NK-92 treated with Interleukin-12 subunit alpha and Interleukin-12 subunit beta, amount 100 ng/mL, for 24 hours (cell line): ENCODE measurements at regions not wholly inside any gene's neighbourhood (a gene's known extent, or its start where the extent isn't known, plus 50 kb on each side); places are given as distances from the start of the nearest gene placed in this dataset.
"Not testable (repeated sequence)": the region's sequence is repeated elsewhere in the genome, so short reads cannot be mapped to it uniquely, and the experiment has no call there.

Experiments used
- DNase-seq: peaks from one replicate; lab custom pipeline; 2025; lab: John Stamatoyannopoulos, UW

GRCh38 chr4:42284030-42284429 lies 113.3 kb upstream of the SHISA3 start:
- no peak for DNase-seq

GRCh38 chr4:42288876-42289275 lies 108.4 kb upstream of the SHISA3 start:
- DNase-seq: not testable (repeated sequence)

- DNase-seq: not testable (repeated sequence)
Observed at GRCh38 chr4:42292192-42292591, 105.1 kb upstream of the SHISA3 start.

GRCh38 chr4:42293967-42294813 lies 103.1 kb upstream of the SHISA3 start:
- no peak for DNase-seq

- DNase-seq: no peak
Observed at GRCh38 chr4:42296196-42296595, 101.1 kb upstream of the SHISA3 start.

GRCh38 chr4:42302348-42302747 lies 94.9 kb upstream of the SHISA3 start:
- no peak for DNase-seq

- no peak for DNase-seq
Observed at GRCh38 chr4:42306221-42307109, 90.8 kb upstream of the SHISA3 start.

GRCh38 chr4:42308247-42308646 lies 89.0 kb upstream of the SHISA3 start:
- no peak for DNase-seq

GRCh38 chr4:42309361-42310260 lies 87.7 kb upstream of the SHISA3 start:
- no peak for DNase-seq

- no peak for DNase-seq
Observed at GRCh38 chr4:42310358-42310757, 86.9 kb upstream of the SHISA3 start.

GRCh38 chr4:42310806-42311205 lies 86.5 kb upstream of the SHISA3 start:
- DNase-seq: no peak

- DNase-seq: no peak
Observed at GRCh38 chr4:42311591-42311990, 85.7 kb upstream of the SHISA3 start.

- not testable (repeated sequence) for DNase-seq
Observed at GRCh38 chr4:42313420-42313819, 83.9 kb upstream of the SHISA3 start.

GRCh38 chr4:42313872-42314271 lies 83.4 kb upstream of the SHISA3 start:
- DNase-seq: no peak

- no peak for DNase-seq
Observed at GRCh38 chr4:42315231-42315630, 82.1 kb upstream of the SHISA3 start.

- no peak for DNase-seq
Observed at GRCh38 chr4:42320822-42321388, 76.4 kb upstream of the SHISA3 start.

GRCh38 chr4:42326040-42326439 lies 71.2 kb upstream of the SHISA3 start:
- no peak for DNase-seq

GRCh38 chr4:42326524-42326923 lies 70.8 kb upstream of the SHISA3 start:
- no peak for DNase-seq

GRCh38 chr4:42327323-42327722 lies 70.0 kb upstream of the SHISA3 start:
- DNase-seq: no peak

GRCh38 chr4:42328978-42329377 lies 68.3 kb upstream of the SHISA3 start:
- DNase-seq: no peak

- no peak for DNase-seq
Observed at GRCh38 chr4:42329421-42329820, 67.9 kb upstream of the SHISA3 start.
